GM12878 (cell line): ENCODE measurements at regions not wholly inside any gene's neighbourhood (a gene's known extent, or its start where the extent isn't known, plus 50 kb on each side); places are given as distances from the start of the nearest gene placed in this dataset.

Experiments used
- ATAC-seq: fragments of 200-7000 bp; cut with Tn5 transposase; 3 replicates; pipeline ENCODE4 v1.9.1; 2020; ENCODE audit warnings: mild to moderate bottlenecking, moderate library complexity
- BruUV-seq: library from RNA; stranded (reverse); fragments of 400-500 nt; replicated peaks from 2 replicates; lab custom pipeline; 2021; lab: Mats Ljungman, UMichigan
- CTCF ChIA-PET: fragments of 300-600 bp; sonication (Branson Sonifier 250); formaldehyde crosslinking; extraction: SDS; loops from one replicate; lab custom pipeline; 2021; ENCODE audit warnings: inconsistent platforms; lab: Yijun Ruan, JAX
- POLR2A ChIA-PET: fragments of 350-600 bp; formaldehyde crosslinking; extraction: SDS; loops from one replicate; lab custom pipeline; 2021; ENCODE audit warnings: inconsistent platforms; lab: Charles Lee
- RAD21 ChIA-PET: fragments of 300-600 bp; sonication (Branson Sonifier 250); formaldehyde crosslinking; loops from one replicate; lab custom pipeline; 2023; ENCODE audit warnings: antibody characterized with exemption; ENCODE audit not compliant: unreplicated experiment; lab: Charles Lee
- SMC1A ChIA-PET: fragments of 300-600 bp; sonication (Branson Sonifier 250); formaldehyde crosslinking; loops from one replicate; lab custom pipeline; 2023; ENCODE audit not compliant: unreplicated experiment, uncharacterized antibody; lab: Charles Lee
- DNase-seq: peaks from one replicate; pipeline ENCODE4 v3.0.0-alpha.2; 2011; ENCODE audit warnings: low read depth, low spot score
- FAIRE-seq: peaks from 3 replicates; lab custom pipeline; 2011; peaks lifted over from hg19 to GRCh38; lab: Jason Lieb, UNC
- H2AFZ ChIP-seq: 2 replicates; pipeline ENCODE4 v1.6.0; 2011; ENCODE audit warnings: low read depth, low read length, control low read depth; ENCODE audit not compliant: control insufficient read depth
- H3K27ac ChIP-seq: 2 replicates; pipeline ENCODE4 v1.5.1; 2011; ENCODE audit warnings: control low read depth; ENCODE audit not compliant: control insufficient read depth, insufficient read depth
- H3K27me3 ChIP-seq, 2 experiments: replicated peaks in 1 of 2; 2 replicates each; pipeline versions ENCODE4 v1.6.0 to v1.6.1; 2011; ENCODE audit warnings: low read length in 1 of 2; ENCODE audit not compliant: control insufficient read depth in 2 of 2, insufficient read depth in 2 of 2
- H3K36me3 ChIP-seq, 2 experiments: 2 replicates each; pipeline ENCODE4 v1.5.1; 2011; ENCODE audit warnings: low read length in 1 of 2; ENCODE audit not compliant: control insufficient read depth in 2 of 2, insufficient read depth in 2 of 2
- H3K4me1 ChIP-seq: 2 replicates; pipeline ENCODE4 v1.6.1; 2011; ENCODE audit warnings: mild to moderate bottlenecking, low read length, moderate library complexity, mixed read lengths; ENCODE audit not compliant: control insufficient read depth, insufficient read depth
- H3K4me2 ChIP-seq: 2 replicates; pipeline ENCODE4 v1.6.0; 2011; ENCODE audit warnings: control low read depth; ENCODE audit not compliant: control insufficient read depth, insufficient read depth
- H3K4me3 ChIP-seq: fragments of 200-600 bp; sonication (generic); 2 replicates; pipeline ENCODE4 v1.5.1; 2016
- H3K79me2 ChIP-seq: 2 replicates; pipeline ENCODE4 v1.6.0; 2011; ENCODE audit warnings: low read length; ENCODE audit not compliant: control insufficient read depth, insufficient read depth
- H3K9ac ChIP-seq: 2 replicates; pipeline ENCODE4 v1.8.0; 2011; ENCODE audit warnings: low read length, control low read depth, mixed read lengths; ENCODE audit not compliant: control insufficient read depth, insufficient read depth
- H3K9me3 ChIP-seq: replicated peaks from 3 replicates; pipeline ENCODE4 v1.5.1; 2011; ENCODE audit warnings: mild to moderate bottlenecking, low read length; ENCODE audit not compliant: control insufficient read depth, insufficient read depth
- H4K20me1 ChIP-seq: 2 replicates; pipeline ENCODE4 v1.6.0; 2011; ENCODE audit not compliant: control insufficient read depth, insufficient read depth
- BCLAF1 ChIP-seq: fragments of 450-650 bp; IDR thresholded peaks from 2 replicates; pipeline ENCODE4 v1.6.1; 2017; ENCODE audit warnings: antibody characterized with exemption, mild to moderate bottlenecking, moderate library complexity
- CBX3 ChIP-seq: fragments of 200-600 bp; sonication (generic); IDR thresholded peaks from 2 replicates; pipeline ENCODE4 v1.6.1; 2016; ENCODE audit warnings: low read depth, borderline replicate concordance
- CHD1 ChIP-seq: IDR thresholded peaks from 2 replicates; pipeline ENCODE4 v1.6.1; 2012; ENCODE audit warnings: low read depth, low read length, improper control_type of control experiment
- ETV6 ChIP-seq, 2 experiments: fragments of 450-650 bp in 1 of 2; IDR thresholded peaks in 1 of 2; conservative IDR thresholded peaks in 1 of 2; 2 replicates each; pipeline ENCODE4 v1.6.1; 2014; ENCODE audit warnings: antibody characterized with exemption in 1 of 2, borderline replicate concordance in 1 of 2, low read depth in 1 of 2, mild to moderate bottlenecking in 1 of 2, moderate library complexity in 1 of 2
- POLR2A ChIP-seq: IDR thresholded peaks from 2 replicates; pipeline ENCODE4 v1.6.1; 2011; ENCODE audit warnings: low read depth, mild to moderate bottlenecking, low read length
- SMAD5 ChIP-seq: IDR thresholded peaks from 2 replicates; pipeline ENCODE4 v1.6.1; 2016; ENCODE audit warnings: antibody characterized with exemption, low read depth
- ZNF217 ChIP-seq: fragments of 450-650 bp; IDR thresholded peaks from 2 replicates; pipeline ENCODE4 v1.6.1; 2017; ENCODE audit warnings: antibody characterized with exemption, mild to moderate bottlenecking
- ZNF687 ChIP-seq: fragments of 450-650 bp; IDR thresholded peaks from 2 replicates; pipeline ENCODE4 v1.6.1; 2017; ENCODE audit warnings: mild to moderate bottlenecking, moderate library complexity
- WGBS: methylation state at CpG from one replicate; pipeline ENCODE4 v1.1.6; 2016; ENCODE audit warnings: low lambda C conversion rate; ENCODE audit not compliant: insufficient replicate concordance, insufficient coverage; ENCODE audit errors: missing lambda C conversion rate; 5-methylcytosine and 5-hydroxymethylcytosine counted together
- in situ Hi-C: fragments of 300-500 bp; cut with MboI; formaldehyde crosslinking; loops from 9 replicates; pipeline ENCODE4 v1.14.3; 2018; ENCODE audit warnings: mixed read lengths
- intact Hi-C: fragments of 100-400 bp; cut with micrococcal nuclease; formaldehyde crosslinking; loops from one replicate; pipeline ENCODE4 v1.14.2; 2022; ENCODE audit not compliant: unreplicated experiment

GRCh38 chr19:31883296-31883990 lies 462.0 kb upstream of the ZNF507 start:
- H3K4me1 ChIP-seq: no peaks in the 10 kb centered on the region
- SMC1A ChIA-PET: no interaction called here
- no peak for TF ChIP-seq ZNF217
- TF ChIP-seq ETV6 (conservative IDR thresholded peaks at IDR 0.05 in 1 of 2, IDR thresholded peaks at IDR 0.05 in 1 of 2; ENCODE audit: borderline replicate concordance in 1 of 2, low read depth in 1 of 2): no peak
- no peak for TF ChIP-seq CHD1
- TF ChIP-seq SMAD5: no peak
- no peak for TF ChIP-seq CBX3
- TF ChIP-seq BCLAF1: no peak
- TF ChIP-seq ZNF687: no peak
- TF ChIP-seq POLR2A: no peak
- TF ChIP-seq, all 136 proteins: peak for 0
- H3K4me2 ChIP-seq: no peak overlapping the region
- H3K9ac ChIP-seq: no peak overlapping the region
- no peak overlapping the region for H3K4me3 ChIP-seq
- FAIRE-seq (no peak), ATAC-seq (no peak), DNase-seq (no peak)
- no peaks in the 10 kb centered on the region for H3K79me2 ChIP-seq
- H2AFZ ChIP-seq: no peak overlapping the region
- in situ Hi-C loops (no loop called here), intact Hi-C loops (no loop called here)
- BruUV-seq: no TSS peak
- no peaks in the 10 kb centered on the region; the same call in 2 of the 3 replicates for H3K9me3 ChIP-seq
- CTCF ChIA-PET: no interaction called here
- H4K20me1 ChIP-seq: no peaks in the 10 kb centered on the region
- RAD21 ChIA-PET: no interaction called here
- no peak overlapping the region for H3K27ac ChIP-seq
- H3K27me3 ChIP-seq: no peaks in the 10 kb centered on the region
- 45% methylated on average over 17 of the region's 17 CpGs for WGBS
- POLR2A ChIA-PET: no interaction called here
- no peaks in the 10 kb centered on the region for H3K36me3 ChIP-seq
